ENCODE measurements at regions not wholly inside any gene's neighbourhood (a gene's known extent, or its start where the extent isn't known, plus 50 kb on each side); places are given as distances from the start of the nearest gene placed in this dataset.

- no peak for TF ChIP-seq CTCF (IDR thresholded peaks at IDR 0.05; ENCODE audit: borderline replicate concordance, extremely low read depth, low read length, poor library complexity, severe bottlenecking)
- no peak for TF ChIP-seq EZH2 (IDR thresholded peaks at IDR 0.05; ENCODE audit: borderline replicate concordance, low read depth, low read length, severe bottlenecking)
Observed at GRCh38 chr2:66041902-66042657, 392.8 kb upstream of the MEIS1 start.
